ENCODE measurements at regions not wholly inside any gene's neighbourhood (a gene's known extent, or its start where the extent isn't known, plus 50 kb on each side); places are given as distances from the start of the nearest gene placed in this dataset.

GRCh38 chr7:155985518-155986250, 173.4 kb upstream of the SHH start:
- H3K4me3 ChIP-seq = no peak overlapping the region
- 77 to 90% methylated on average over 2 to 6 of the region's 12 CpGs for WGBS, 2 donors (ENCODE audit: low coverage in 1 of 2)

GRCh38 chr7:155984609-155985405, 172.5 kb upstream of the SHH start:
- Histone ChIP-seq H3K27ac (no peak overlapping the region), H3K9me3 (no peaks in the 10 kb centered on the region), H3K4me3 (no peak overlapping the region), H3K27me3 (peaks cover 56% of the 10 kb centered on the region), H3K4me1 (no peaks in the 10 kb centered on the region), H3K36me3 (no peaks in the 10 kb centered on the region)
- no peak for TF ChIP-seq EP300 (IDR thresholded peaks at IDR 0.05)
- no peak for TF ChIP-seq POLR2A (IDR thresholded peaks at IDR 0.05)
- TF ChIP-seq CTCF (IDR thresholded peaks at IDR 0.05) = no peak
- TF ChIP-seq POLR2AphosphoS5 (IDR thresholded peaks at IDR 0.05) = no peak
- WGBS, 2 donors (ENCODE audit: low coverage in 1 of 2) = no CpG with 5 or more reads among the region's 15 CpGs
- no peak for ATAC-seq

More at GRCh38 chr7:155985518-155986250, 173.4 kb upstream of the SHH start:
- no peaks in the 10 kb centered on the region for H3K4me1 ChIP-seq
- no peaks in the 10 kb centered on the region for H3K36me3 ChIP-seq
- TF ChIP-seq EP300 (IDR thresholded peaks at IDR 0.05) = no peak
- no peak for TF ChIP-seq CTCF (IDR thresholded peaks at IDR 0.05)
- no peak for TF ChIP-seq POLR2A (IDR thresholded peaks at IDR 0.05)
- no peak for TF ChIP-seq POLR2AphosphoS5 (IDR thresholded peaks at IDR 0.05)
- no peak overlapping the region for H3K27ac ChIP-seq
- H3K9me3 ChIP-seq = no peaks in the 10 kb centered on the region
- ATAC-seq = no peak
- H3K27me3 ChIP-seq = peaks cover 48% of the 10 kb centered on the region

- Histone ChIP-seq H3K9me3 (no peaks in the 10 kb centered on the region), H3K4me1 (no peaks in the 10 kb centered on the region), H3K27me3 (peaks cover 60% of the 10 kb centered on the region), H3K4me3 (no peak overlapping the region), H3K36me3 (no peaks in the 10 kb centered on the region), H3K27ac (no peak overlapping the region)
- no peak for TF ChIP-seq POLR2A (IDR thresholded peaks at IDR 0.05)
- no peak for TF ChIP-seq EP300 (IDR thresholded peaks at IDR 0.05)
- TF ChIP-seq CTCF (IDR thresholded peaks at IDR 0.05) = no peak
- 100% methylated on average over 2 of the region's 10 CpGs; no CpG with 5 or more reads in 1 of the 2 donors for WGBS, 2 donors (ENCODE audit: low coverage in 1 of 2)
- ATAC-seq = no peak
Measured at GRCh38 chr7:155984028-155984580, 171.8 kb upstream of the SHH start.

GRCh38 chr7:155983176-155983815, 171.0 kb upstream of the SHH start:
- Histone ChIP-seq H3K36me3 (no peaks in the 10 kb centered on the region), H3K27ac (no peak overlapping the region), H3K4me1 (no peaks in the 10 kb centered on the region), H3K27me3 (peaks cover 62% of the 10 kb centered on the region), H3K9me3 (no peaks in the 10 kb centered on the region), H3K4me3 (no peak overlapping the region)
- TF ChIP-seq POLR2A (IDR thresholded peaks at IDR 0.05) = no peak
- no peak for TF ChIP-seq POLR2AphosphoS5 (IDR thresholded peaks at IDR 0.05)
- no peak for TF ChIP-seq EP300 (IDR thresholded peaks at IDR 0.05)
- no peak for TF ChIP-seq CTCF (IDR thresholded peaks at IDR 0.05)
- no CpG with 5 or more reads among the region's 14 CpGs for WGBS, 2 donors (ENCODE audit: low coverage in 1 of 2)
- ATAC-seq = no peak
